ENCODE measurements at regions not wholly inside any gene's neighbourhood (a gene's known extent, or its start where the extent isn't known, plus 50 kb on each side); places are given as distances from the start of the nearest gene placed in this dataset.

- TF ChIP-seq GABPA (IDR thresholded peaks at IDR 0.05; ENCODE audit: low read depth), result no peak
- no peak for TF ChIP-seq POLR2AphosphoS5 (IDR thresholded peaks at IDR 0.05; ENCODE audit: low read depth)
- TF ChIP-seq, protein P1, sequence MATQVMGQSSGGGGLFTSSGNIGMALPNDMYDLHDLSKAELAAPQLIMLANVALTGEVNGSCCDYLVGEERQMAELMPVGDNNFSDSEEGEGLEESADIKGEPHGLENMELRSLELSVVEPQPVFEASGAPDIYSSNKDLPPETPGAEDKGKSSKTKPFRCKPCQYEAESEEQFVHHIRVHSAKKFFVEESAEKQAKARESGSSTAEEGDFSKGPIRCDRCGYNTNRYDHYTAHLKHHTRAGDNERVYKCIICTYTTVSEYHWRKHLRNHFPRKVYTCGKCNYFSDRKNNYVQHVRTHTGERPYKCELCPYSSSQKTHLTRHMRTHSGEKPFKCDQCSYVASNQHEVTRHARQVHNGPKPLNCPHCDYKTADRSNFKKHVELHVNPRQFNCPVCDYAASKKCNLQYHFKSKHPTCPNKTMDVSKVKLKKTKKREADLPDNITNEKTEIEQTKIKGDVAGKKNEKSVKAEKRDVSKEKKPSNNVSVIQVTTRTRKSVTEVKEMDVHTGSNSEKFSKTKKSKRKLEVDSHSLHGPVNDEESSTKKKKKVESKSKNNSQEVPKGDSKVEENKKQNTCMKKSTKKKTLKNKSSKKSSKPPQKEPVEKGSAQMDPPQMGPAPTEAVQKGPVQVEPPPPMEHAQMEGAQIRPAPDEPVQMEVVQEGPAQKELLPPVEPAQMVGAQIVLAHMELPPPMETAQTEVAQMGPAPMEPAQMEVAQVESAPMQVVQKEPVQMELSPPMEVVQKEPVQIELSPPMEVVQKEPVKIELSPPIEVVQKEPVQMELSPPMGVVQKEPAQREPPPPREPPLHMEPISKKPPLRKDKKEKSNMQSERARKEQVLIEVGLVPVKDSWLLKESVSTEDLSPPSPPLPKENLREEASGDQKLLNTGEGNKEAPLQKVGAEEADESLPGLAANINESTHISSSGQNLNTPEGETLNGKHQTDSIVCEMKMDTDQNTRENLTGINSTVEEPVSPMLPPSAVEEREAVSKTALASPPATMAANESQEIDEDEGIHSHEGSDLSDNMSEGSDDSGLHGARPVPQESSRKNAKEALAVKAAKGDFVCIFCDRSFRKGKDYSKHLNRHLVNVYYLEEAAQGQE (IDR thresholded peaks at IDR 0.05; ENCODE audit: insufficient replicate concordance, low read depth), result no peak
- Histone ChIP-seq H3K27me3 (ENCODE audit: insufficient read depth, poor library complexity, severe bottlenecking) (no peaks in the 10 kb centered on the region), H3K4me3 (replicated peaks; ENCODE audit: insufficient read depth, low read length) (no peak overlapping the region), H3K27ac (replicated peaks) (no peak overlapping the region)
- no peak for DNase-seq (ENCODE audit: low read depth in 1 of 2, low spot score in 1 of 2)
Observed at GRCh38 chr6:130535242-130535641, 169.4 kb downstream of the TMEM200A start.

GRCh38 chr6:130537447-130537846 lies 171.6 kb downstream of the TMEM200A start:
- Histone ChIP-seq H3K27me3 (ENCODE audit: insufficient read depth, poor library complexity, severe bottlenecking) (no peaks in the 10 kb centered on the region), H3K27ac (replicated peaks) (no peak overlapping the region), H3K4me3 (replicated peaks; ENCODE audit: insufficient read depth, low read length) (no peak overlapping the region)
- no peak for DNase-seq (ENCODE audit: low read depth in 1 of 2, low spot score in 1 of 2)
- TF ChIP-seq, protein P1 (IDR thresholded peaks at IDR 0.05; ENCODE audit: insufficient replicate concordance, low read depth), result no peak
- TF ChIP-seq POLR2AphosphoS5 (IDR thresholded peaks at IDR 0.05; ENCODE audit: low read depth) (no peak), SPI1 (IDR thresholded peaks at IDR 0.05; ENCODE audit: borderline replicate concordance, low read depth) (no peak), GABPA (IDR thresholded peaks at IDR 0.05; ENCODE audit: low read depth) (no peak), CTCF (IDR thresholded peaks at IDR 0.05; ENCODE audit: insufficient read depth, low read length) (no peak)

DNA sequence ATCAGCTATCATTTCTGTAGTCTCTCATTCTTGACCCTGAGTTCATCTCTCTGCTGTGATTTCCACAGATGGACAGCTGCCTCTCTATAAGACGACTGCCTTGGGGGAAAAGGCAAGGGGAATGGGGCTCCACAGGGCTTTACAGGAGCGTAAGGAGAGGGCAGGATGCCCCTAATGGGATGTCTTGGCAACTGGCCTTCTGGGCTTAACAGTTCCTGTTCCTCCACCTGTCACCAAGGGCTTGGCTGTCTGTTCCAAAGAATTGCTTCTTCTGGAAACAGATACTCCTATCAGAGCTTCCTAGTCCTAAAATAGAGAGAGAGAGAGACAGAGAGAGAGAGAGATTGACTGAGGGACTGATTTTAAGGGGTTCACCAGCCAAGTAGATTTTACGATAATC lies 181.9 kb downstream of the TMEM200A start:
- no peak for TF ChIP-seq CTCF (IDR thresholded peaks at IDR 0.05; ENCODE audit: insufficient read depth, low read length)
- TF ChIP-seq POLR2AphosphoS5 (IDR thresholded peaks at IDR 0.05; ENCODE audit: low read depth), result no peak
- TF ChIP-seq, protein P1 (IDR thresholded peaks at IDR 0.05; ENCODE audit: insufficient replicate concordance, low read depth), result no peak
- TF ChIP-seq GABPA (IDR thresholded peaks at IDR 0.05; ENCODE audit: low read depth), result no peak

More for the DNA sequence above, 181.9 kb downstream of the TMEM200A start:
- Histone ChIP-seq H3K4me3 (replicated peaks; ENCODE audit: insufficient read depth, low read length) (no peak overlapping the region), H3K27me3 (ENCODE audit: insufficient read depth, poor library complexity, severe bottlenecking) (no peaks in the 10 kb centered on the region), H3K27ac (replicated peaks) (no peak overlapping the region)
- no peak for DNase-seq (ENCODE audit: low read depth in 1 of 2, low spot score in 1 of 2)
